ENCODE measurements at regions not wholly inside any gene's neighbourhood (a gene's known extent, or its start where the extent isn't known, plus 50 kb on each side); places are given as distances from the start of the nearest gene placed in this dataset.

DNA sequence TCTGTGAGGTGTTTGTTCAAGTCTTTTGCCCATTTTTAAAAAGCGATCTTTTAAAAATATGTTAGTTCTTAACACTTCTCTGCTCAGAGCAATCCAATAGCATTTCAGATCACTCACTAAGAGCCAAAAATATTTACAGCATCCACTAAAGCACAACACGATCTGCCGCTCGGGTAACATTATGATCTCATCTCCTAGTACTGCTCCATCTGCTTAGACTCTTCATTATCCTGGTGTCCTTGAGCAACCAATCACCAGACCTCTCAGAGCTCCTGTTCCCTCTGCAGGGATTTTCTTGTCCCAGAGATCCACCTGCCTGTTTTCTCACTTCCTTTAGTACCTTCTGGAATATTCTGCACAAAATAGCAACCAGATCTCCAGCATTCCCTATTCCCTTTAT is 235.3 kb upstream of the ESRRG start:
- Histone ChIP-seq H3K9me1 (ENCODE audit: insufficient read depth, low read length) (no peaks in the 10 kb centered on the region), H2BK120ac (ENCODE audit: low read depth, low read length) (no peak overlapping the region), H2AK5ac (ENCODE audit: low read depth, low read length) (no peak overlapping the region), H3K27me3 (ENCODE audit: control insufficient read depth, insufficient read depth, low read length) (no peaks in the 10 kb centered on the region), H3K27ac (ENCODE audit: insufficient read depth, low read length) (no peak overlapping the region), H3K4me2 (ENCODE audit: low read depth, low read length) (no peak overlapping the region), H3K56ac (ENCODE audit: extremely low read depth, insufficient read depth, low read length) (no peak overlapping the region), H3K36me3 (ENCODE audit: control insufficient read depth, insufficient read depth, low read length) (no peaks in the 10 kb centered on the region), H2AFZ (replicated peaks; ENCODE audit: low read length, poor library complexity) (no peak overlapping the region), H3K23ac (ENCODE audit: low read depth, low read length) (no peak overlapping the region), H2AK9ac (replicated peaks; ENCODE audit: low read depth, low read length, poor library complexity) (no peak overlapping the region), H4K5ac (ENCODE audit: low read depth, low read length) (no peak overlapping the region), H3K14ac (replicated peaks; ENCODE audit: low read depth, low read length) (no peak overlapping the region), H4K20me1 (ENCODE audit: insufficient read depth, low read length) (no peaks in the 10 kb centered on the region), H3K9ac (ENCODE audit: low read depth, low read length) (no peak overlapping the region), H3K9me3 (ENCODE audit: control insufficient read depth, insufficient read depth, low read length) (no peaks in the 10 kb centered on the region), H4K91ac (ENCODE audit: insufficient read depth, low read depth, low read length) (no peak overlapping the region), H3K18ac (ENCODE audit: low read depth, low read length) (no peak overlapping the region), H2BK20ac (ENCODE audit: low read depth, low read length) (no peak overlapping the region), H3K79me1 (ENCODE audit: low read depth in 1 of 2, low read length in 2 of 2) (no peaks in the 10 kb centered on the region), H3K4me3 (ENCODE audit: insufficient read depth, low read depth, low read length) (no peak overlapping the region), H3K4ac (ENCODE audit: low read depth, low read length) (no peak overlapping the region), H4K8ac (ENCODE audit: low read depth in 2 of 2, low read length in 2 of 2) (no peak overlapping the region), H3K4me1 (ENCODE audit: control insufficient read depth, insufficient read depth, low read length) (no peaks in the 10 kb centered on the region), H2BK5ac (ENCODE audit: low read depth, low read length, poor library complexity, severe bottlenecking) (no peak overlapping the region), H2BK15ac (ENCODE audit: low read depth, low read length) (no peak overlapping the region)
- CTCF ChIA-PET, result no interaction called here
- POLR2A ChIA-PET (ENCODE audit: unreplicated experiment), result no interaction called here
- no peak for TF ChIP-seq NFE2L2 (IDR thresholded peaks at IDR 0.05; ENCODE audit: low read depth, low read length)
- TF ChIP-seq POLR2A (IDR thresholded peaks at IDR 0.05; ENCODE audit: low read depth, low read length), result no peak
- TF ChIP-seq BHLHE40 (IDR thresholded peaks at IDR 0.05; ENCODE audit: low read depth, low read length), result no peak
- TF ChIP-seq RFX5 (IDR thresholded peaks at IDR 0.05; ENCODE audit: low read depth, low read length), result no peak
- TF ChIP-seq SMC3 (IDR thresholded peaks at IDR 0.05; ENCODE audit: low read depth, low read length), result no peak
- no peak for TF ChIP-seq RCOR1 (IDR thresholded peaks at IDR 0.05; ENCODE audit: insufficient replicate concordance, low read length)
- ATAC-seq (ENCODE audit: low read depth), result no peak
- in situ Hi-C loops (cut with MboI; ENCODE audit: low sequenced_read_pairs), result no loop called here
- no TSS peak for BruUV-seq (replicated peaks)
- no peak for DNase-seq
- dilution Hi-C loops (cut with HindIII; ENCODE audit: low sequenced_read_pairs, unreplicated experiment), result no loop called here
- WGBS, 2 experiments (ENCODE audit: extremely low coverage in 2 of 2, insufficient read length in 1 of 2), result 73% methylated on average over 3 of the region's 4 CpGs; no CpG with 5 or more reads in 1 of the 2 experiments
- intact Hi-C loops (cut with micrococcal nuclease), result no loop called here

All from IMR-90 (cell line).